SK-N-SH treated with all-trans-retinoic acid at 6 μM for 48 hours (cell line): ENCODE measurements at regions not wholly inside any gene's neighbourhood (a gene's known extent, or its start where the extent isn't known, plus 50 kb on each side); places are given as distances from the start of the nearest gene placed in this dataset.

Source experiments
- ARNTL ChIP-seq: fragments of 450-650 bp; formaldehyde crosslinking; IDR thresholded peaks from 2 replicates; pipeline ENCODE4 v1.5.0; 2020; ENCODE audit warnings: low read depth, mild to moderate bottlenecking, moderate library complexity, borderline replicate concordance
- BACH2 ChIP-seq: fragments of 250-450 bp; sonication (Bioruptor Pico); IDR thresholded peaks from 2 replicates; pipeline ENCODE4 v1.9.0; 2021; ENCODE audit warnings: mild to moderate bottlenecking, borderline replicate concordance
- CSDC2 ChIP-seq: fragments of 250-450 bp; sonication (Bioruptor Pico); IDR thresholded peaks from 2 replicates; pipeline ENCODE4 v1.5.0; 2020; ENCODE audit warnings: mild to moderate bottlenecking, moderate library complexity
- GLIS3 ChIP-seq: fragments of 250-450 bp; sonication (Bioruptor Pico); IDR thresholded peaks from 2 replicates; pipeline ENCODE4 v1.5.0; 2020; ENCODE audit warnings: mild to moderate bottlenecking, moderate library complexity
- ISL1 ChIP-seq: fragments of 250-450 bp; sonication (Bioruptor Pico); IDR thresholded peaks from 2 replicates; pipeline ENCODE4 v2.1.2; 2022; ENCODE audit warnings: mild to moderate bottlenecking, moderate library complexity
- TOX ChIP-seq: fragments of 250-450 bp; sonication (Bioruptor Pico); IDR thresholded peaks from 2 replicates; pipeline ENCODE4 v1.8.0; 2021; ENCODE audit warnings: mild to moderate bottlenecking, moderate library complexity, borderline replicate concordance
- ZFP3 ChIP-seq: fragments of 250-450 bp; sonication (Bioruptor Pico); IDR thresholded peaks from 2 replicates; pipeline ENCODE4 v1.5.0; 2020; ENCODE audit warnings: mild to moderate bottlenecking, moderate library complexity
- ZNF70 ChIP-seq: fragments of 450-650 bp; formaldehyde crosslinking; IDR thresholded peaks from 2 replicates; pipeline ENCODE4 v1.5.0; 2020; ENCODE audit warnings: mild to moderate bottlenecking, moderate library complexity
- TF ChIP-seq, protein P1 (sequence below): fragments of 250-450 bp; sonication (Bioruptor Pico); IDR thresholded peaks from 2 replicates; pipeline ENCODE4 v1.8.0; 2020; ENCODE audit warnings: mild to moderate bottlenecking, moderate library complexity, borderline replicate concordance

- TF ChIP-seq GLIS3 (CRISPR knock-in tag) (no peak), TOX (CRISPR knock-in tag) (no peak), ISL1 (CRISPR knock-in tag) (no peak), BACH2 (no peak), CSDC2 (CRISPR knock-in tag) (no peak), ZNF70 (no peak), ARNTL (CRISPR knock-in tag) (no peak), ZFP3 (CRISPR knock-in tag) (no peak)
- TF ChIP-seq, protein P1, sequence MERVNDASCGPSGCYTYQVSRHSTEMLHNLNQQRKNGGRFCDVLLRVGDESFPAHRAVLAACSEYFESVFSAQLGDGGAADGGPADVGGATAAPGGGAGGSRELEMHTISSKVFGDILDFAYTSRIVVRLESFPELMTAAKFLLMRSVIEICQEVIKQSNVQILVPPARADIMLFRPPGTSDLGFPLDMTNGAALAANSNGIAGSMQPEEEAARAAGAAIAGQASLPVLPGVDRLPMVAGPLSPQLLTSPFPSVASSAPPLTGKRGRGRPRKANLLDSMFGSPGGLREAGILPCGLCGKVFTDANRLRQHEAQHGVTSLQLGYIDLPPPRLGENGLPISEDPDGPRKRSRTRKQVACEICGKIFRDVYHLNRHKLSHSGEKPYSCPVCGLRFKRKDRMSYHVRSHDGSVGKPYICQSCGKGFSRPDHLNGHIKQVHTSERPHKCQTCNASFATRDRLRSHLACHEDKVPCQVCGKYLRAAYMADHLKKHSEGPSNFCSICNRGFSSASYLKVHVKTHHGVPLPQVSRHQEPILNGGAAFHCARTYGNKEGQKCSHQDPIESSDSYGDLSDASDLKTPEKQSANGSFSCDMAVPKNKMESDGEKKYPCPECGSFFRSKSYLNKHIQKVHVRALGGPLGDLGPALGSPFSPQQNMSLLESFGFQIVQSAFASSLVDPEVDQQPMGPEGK (CRISPR knock-in tag) = no peak
Observed at GRCh38 chr13:112124141-112124540, 57.2 kb downstream of the SOX1 start.
